SK-N-MC (cell line): ENCODE measurements at regions not wholly inside any gene's neighbourhood (a gene's known extent, or its start where the extent isn't known, plus 50 kb on each side); places are given as distances from the start of the nearest gene placed in this dataset.

Experiments
- EZH2 ChIP-seq: fragments of 200-600 bp; sonication (generic); IDR thresholded peaks from one replicate; pipeline ENCODE4 v1.6.1; 2017; ENCODE audit warnings: antibody characterized with exemption
- POLR2AphosphoS5 ChIP-seq: IDR thresholded peaks from 2 replicates; pipeline ENCODE4 v1.6.1; 2012; ENCODE audit warnings: mild to moderate bottlenecking, low read depth, low read length, borderline replicate concordance

DNA sequence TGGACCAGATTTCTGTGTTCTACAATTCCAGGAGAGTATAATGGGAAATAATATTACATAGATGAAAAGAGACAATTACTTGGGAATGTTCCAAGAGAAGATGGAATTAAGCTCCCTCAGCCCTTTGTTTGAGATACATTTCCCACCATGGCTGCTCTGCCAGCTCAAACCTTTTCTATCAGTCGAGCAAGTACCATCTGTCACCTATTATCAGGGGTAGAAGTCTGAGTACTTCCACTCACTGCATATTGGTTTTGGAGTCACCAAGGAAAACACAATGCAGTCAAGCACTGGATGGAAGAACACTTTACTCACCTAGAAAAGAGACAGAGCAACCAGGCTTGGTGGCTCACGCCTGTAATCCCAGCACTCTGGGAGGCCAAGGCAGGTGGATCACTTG, 270.4 kb upstream of the FAR2 start:
- TF ChIP-seq EZH2 (no peak), POLR2AphosphoS5 (no peak)
